CD4-positive, alpha-beta T cell treated with Interleukin-2 at 100 ng/mL for 4 hours (primary cell): ENCODE measurements at regions not wholly inside any gene's neighbourhood (a gene's known extent, or its start where the extent isn't known, plus 50 kb on each side); places are given as distances from the start of the nearest gene placed in this dataset.
"Not testable (repeated sequence)": the region's sequence is repeated elsewhere in the genome, so short reads cannot be mapped to it uniquely, and the experiment has no call there.

Experiments
- DNase-seq: peaks from one replicate; pipeline ENCODE4 v3.0.0-alpha.2; 2020; ENCODE audit warnings: low spot score

GRCh38 chr15:95138604-95139270 lies 907.4 kb downstream of the MCTP2 start:
- DNase-seq, result no peak

DNA sequence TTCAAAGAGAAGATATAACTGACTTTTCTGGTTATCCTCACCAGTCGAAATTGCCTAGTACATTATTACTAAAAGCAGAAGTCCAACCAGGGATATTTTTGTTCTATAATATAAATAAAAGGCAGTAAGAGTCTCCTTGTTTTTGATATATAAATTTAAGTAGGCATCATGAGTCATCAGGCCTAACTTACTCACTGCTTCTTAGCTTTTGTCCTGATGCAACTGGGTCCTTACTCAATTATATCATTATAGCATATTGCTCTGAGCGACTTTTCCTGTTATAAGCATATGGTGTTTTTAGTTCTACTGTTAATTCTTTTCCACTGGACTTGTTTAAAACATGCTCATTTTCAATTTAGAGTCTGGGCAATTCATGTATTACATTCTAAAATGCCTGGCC lies 910.1 kb downstream of the MCTP2 start:
- DNase-seq, result no peak

- DNase-seq, result no peak
Measured at GRCh38 chr15:95142531-95142930, 911.2 kb downstream of the MCTP2 start.

DNA sequence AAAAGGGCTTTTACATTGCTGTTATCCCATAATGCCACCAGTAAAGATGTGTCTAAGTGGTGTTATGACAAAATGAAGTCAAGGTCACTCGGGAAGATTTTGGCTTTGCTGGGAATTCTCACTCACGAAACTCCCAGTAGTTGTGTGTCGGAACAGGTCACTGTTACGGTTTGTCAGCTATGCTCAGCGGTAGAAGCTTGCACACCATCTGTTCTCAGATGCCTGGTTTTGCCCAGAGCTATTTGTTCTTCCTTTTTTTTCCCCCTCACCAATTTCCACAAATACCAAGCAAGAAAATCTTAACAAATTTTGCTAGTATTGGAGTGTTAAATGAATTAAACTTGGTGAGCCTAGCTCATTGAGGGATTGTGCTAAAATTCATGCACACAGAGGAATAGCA lies 915.1 kb downstream of the MCTP2 start:
- DNase-seq, result no peak

GRCh38 chr15:95148183-95148582 lies 916.8 kb downstream of the MCTP2 start:
- no peak for DNase-seq

DNA sequence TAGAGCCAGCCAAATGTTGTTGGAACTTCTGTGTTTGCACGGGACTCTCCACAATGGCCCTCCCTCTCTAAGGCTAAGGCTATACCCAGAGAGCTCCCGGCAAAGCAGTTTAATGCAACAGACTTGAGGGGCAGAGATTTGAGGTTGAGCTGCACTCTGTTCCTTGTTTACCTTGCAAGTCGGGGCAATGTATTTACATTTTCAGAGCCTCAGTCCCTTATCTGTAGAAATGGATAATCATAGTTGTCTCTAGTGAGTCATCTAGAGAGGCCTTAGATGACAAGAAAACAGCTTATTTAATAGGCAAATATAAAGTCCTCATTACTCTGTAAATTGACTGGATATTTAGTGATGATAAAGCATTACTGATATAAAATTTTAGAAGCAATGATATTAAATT lies 917.7 kb downstream of the MCTP2 start:
- no peak for DNase-seq

- no peak for DNase-seq
Measured at GRCh38 chr15:95149771-95150170, 918.4 kb downstream of the MCTP2 start.

GRCh38 chr15:95150466-95150865 lies 919.1 kb downstream of the MCTP2 start:
- DNase-seq, result no peak

GRCh38 chr15:95152741-95153140 lies 921.4 kb downstream of the MCTP2 start:
- DNase-seq, result no peak

DNA sequence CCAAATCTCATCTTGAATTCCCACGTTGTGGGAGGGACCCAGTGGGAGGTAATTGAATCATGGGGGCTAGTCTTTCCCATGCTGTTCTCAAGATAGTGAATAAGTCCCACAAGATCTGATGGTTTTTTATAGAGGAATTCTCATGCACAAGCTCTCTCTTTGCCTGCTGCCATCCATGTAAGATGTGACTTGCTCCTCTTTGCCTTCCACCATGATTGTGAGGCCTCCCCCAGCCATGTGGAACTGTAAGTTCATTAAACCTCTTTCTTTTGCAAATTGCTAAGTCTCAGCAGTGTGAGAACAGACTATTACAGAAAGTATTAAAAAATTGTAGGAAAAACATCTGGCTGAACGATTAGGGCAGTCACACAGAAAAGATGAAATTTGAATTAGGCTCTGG lies 921.8 kb downstream of the MCTP2 start:
- not testable (repeated sequence) for DNase-seq

DNA sequence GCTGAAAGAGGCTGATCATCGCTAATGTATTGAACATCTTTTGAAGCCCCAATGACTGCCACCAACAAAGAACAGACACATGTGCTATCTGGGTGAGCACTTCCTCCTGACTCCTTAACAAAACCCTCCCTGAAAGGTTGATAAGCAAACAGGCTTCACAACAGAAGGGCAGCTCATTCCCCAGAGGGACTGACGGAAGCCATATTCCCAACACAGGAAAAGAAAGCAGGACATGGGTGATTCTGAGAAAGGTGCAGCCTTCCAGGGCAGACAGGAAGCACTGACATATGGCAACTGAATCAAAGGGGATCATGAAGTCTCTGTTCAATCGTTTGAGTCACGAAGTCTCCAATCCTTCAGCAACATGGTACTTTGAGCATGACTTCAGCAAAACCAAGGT lies 929.0 kb downstream of the MCTP2 start:
- no peak for DNase-seq

- no peak for DNase-seq
Measured at GRCh38 chr15:95162069-95162468, 930.7 kb downstream of the MCTP2 start.

DNA sequence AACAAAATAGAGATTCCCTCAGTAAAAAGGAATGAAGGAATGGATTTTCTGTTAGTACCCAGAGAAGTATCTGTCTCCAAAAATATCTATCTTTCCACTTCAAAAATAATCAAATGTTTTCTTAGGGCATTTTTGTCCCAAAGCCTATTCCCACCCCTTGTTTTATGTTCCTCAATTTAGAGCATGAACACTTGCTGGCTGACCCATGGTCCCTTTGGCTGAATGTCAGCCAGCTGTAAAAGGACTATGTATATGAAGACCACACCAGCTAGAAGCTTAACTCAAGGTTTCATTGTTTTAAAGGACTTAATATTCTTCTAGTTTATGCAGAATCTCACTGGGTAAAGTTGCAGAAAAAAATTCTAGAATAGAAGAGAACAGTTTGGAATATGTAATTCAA lies 931.2 kb downstream of the MCTP2 start:
- no peak for DNase-seq

- no peak for DNase-seq
Measured at GRCh38 chr15:95162967-95163531, 931.7 kb downstream of the MCTP2 start.

DNA sequence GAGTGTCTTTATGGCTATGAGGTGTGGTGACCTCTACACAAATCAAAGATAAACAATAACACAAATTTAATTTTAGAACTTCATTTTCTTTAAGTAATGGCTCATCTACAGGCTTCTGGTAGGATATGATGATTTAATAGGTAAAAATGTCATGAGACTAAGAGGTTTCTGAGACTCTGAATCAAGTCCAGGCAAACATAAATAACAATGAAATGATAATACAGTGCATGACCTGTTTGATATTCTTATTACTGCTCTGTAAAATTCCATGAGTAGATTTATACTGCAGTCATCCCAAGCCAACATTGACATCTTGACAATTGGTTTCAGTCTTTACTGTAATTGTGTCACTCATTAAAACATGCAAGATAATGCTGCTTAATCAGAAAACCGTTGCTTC lies 936.8 kb downstream of the MCTP2 start:
- no peak for DNase-seq

DNA sequence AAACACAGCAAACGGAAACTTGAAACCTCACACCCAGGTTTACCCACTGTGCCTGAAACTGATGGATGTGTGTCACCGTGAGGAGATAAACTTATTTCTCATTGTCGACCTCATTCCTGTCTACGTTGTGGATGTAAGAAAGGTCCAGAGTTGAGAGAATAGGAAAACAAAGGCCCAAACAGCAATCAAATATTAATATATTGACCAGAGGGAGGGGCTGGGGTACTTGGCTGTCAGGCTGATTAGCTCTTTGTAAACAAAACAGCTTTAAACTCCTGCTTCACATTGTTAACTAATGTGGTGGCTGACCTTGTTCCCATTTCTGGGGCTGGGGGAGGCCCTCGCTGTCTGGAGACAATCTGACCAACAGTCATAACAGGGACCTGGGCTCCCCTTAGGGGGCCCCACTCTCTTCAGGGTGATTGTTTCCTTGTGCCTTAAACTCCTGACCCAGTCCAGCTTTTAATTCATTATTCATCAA lies 937.6 kb downstream of the MCTP2 start:
- DNase-seq, result no peak

DNA sequence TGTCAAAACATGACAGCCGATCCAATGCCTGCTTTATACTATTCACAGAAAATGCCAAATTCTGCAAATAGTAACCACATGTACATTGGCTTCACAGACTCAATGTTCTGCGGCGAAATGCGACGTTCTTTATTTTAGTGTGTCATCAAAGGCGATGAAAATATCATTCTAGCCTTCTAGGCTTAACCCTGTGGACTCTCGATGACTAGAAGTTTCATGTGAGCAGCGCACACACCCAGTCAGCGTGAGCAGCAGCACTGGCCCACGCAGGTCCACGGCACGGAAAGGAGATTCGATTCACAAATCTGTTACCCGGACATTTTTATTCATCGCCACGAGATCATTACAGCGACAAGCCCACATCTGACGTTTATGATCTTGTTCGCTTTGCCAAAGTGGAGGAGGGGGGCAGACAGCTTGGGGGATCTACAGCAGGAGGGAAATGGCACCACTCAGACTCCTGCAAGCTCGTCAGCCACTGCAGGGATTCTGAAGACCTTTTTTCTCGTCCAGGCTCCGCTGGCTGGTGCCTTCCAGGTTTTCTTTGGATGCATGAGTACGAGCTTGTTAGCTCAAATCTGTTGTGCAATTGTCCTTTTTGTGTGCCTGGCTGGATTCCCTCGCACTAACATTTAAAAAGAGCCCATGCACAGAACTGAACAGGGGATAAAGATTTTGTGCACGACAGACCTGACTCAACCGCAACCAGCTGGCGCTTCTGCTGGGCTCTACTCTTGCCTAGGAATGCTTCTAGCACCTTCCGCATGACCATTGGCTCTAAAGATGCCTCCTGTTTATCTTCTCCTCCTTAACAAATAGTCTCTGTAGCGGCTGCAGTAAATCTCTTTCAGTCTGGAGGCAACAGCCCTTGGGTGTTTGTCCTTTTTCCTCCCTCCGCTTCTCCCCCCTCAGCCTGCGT lies 938.4 kb downstream of the MCTP2 start:
- DNase-seq, result no peak

DNA sequence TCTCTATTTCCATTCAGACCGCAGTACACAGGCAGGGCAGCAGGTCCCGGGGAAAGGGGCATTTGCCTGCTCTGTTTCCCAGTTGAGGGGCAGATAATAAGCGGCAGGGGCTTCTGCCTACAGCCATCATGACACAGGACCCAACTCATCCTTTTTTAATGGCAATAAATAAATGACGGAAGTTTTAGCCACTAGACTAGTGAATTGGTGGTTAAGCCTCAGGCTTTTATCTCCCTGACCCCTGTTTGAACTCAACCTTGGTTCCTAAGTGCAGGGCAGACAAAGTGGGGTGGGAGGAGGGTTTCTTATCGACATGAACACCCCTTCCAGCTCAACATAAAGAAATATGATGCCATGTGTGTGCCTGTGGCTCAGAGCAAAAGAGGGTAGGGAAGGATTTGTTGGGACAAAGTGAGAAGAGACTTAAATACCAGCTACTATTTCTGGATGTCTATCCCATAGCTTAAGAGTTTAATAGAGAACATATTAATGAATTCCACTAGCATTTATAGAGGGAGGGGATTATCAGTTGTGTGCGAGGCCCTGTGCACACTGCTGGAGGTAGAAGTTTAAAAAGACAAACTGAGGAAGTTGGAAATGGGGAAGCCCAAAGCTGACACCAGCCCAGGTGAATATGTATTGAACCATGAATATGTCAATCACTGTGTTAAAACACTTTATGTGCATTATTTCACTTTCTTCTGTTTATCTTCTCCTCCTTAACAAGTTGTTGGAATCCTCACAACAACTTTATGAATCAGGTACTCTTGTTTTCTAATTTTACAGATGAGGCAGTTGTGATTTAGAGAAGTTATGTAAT lies 939.4 kb downstream of the MCTP2 start:
- no peak for DNase-seq

- no peak for DNase-seq
Measured at GRCh38 chr15:95171564-95171963, 940.2 kb downstream of the MCTP2 start.

DNA sequence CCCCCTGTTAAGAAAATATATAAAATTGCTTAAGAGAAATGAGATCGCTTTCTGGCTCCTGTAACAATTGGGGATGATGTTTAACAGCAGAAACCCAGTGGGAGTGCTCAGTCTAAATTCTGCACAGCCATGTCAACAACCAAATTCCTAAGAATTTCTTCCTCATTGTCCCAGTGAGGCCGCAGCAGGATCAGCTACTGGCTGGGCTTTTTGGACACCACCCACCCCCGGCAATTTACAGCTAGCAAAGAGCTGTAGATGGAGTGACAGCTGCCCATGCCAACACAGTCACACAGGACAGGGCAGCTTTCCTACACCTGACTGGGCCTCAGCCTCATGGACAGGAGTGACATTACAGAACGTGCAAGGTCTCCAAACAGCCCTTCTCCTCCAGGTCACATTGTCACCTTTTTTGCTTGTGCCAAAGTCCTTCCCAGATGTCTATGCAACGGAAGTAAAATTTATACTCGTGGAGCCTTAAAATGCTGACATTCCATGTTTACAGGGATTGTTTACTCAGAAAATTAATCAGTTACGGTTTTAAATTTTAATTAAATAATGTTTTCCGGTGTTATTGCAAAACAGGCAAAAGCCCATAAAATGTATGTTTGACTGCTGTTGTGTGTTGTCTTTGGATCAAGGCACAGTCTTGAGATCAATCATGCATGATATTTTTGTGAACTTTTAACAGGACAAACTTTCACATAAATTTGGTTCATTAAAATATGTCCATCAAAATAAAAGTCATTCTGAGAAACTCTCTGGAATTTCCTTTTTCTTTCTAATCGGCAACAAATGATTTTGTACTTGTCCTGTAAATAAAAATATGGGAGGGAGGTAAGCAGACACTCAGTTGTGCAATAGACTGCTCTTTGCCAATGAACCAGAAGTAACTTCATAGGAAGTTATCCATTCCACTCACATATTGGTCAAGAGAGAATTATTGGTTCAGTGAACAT lies 943.2 kb downstream of the MCTP2 start:
- no peak for DNase-seq
